ENCODE measurements at regions not wholly inside any gene's neighbourhood (a gene's known extent, or its start where the extent isn't known, plus 50 kb on each side); places are given as distances from the start of the nearest gene placed in this dataset.

GRCh38 chr2:2491964-2492363 is 160.9 kb upstream of the MYT1L start:
- ChIA-PET CTCF (no interaction called here), POLR2A (no interaction called here)
- no peak for DNase-seq (ENCODE audit: extremely low spot score)
- TF ChIP-seq CTCF (IDR thresholded peaks at IDR 0.05; ENCODE audit: control extremely low read depth, extremely low read depth, low read depth, missing control alignments): no peak

- ChIA-PET CTCF (interaction anchor here (1.2 kb wide), 1 partner anchor 31 kb away, joined by 3 read pairs; no protein-coding TSS in a partner anchor), POLR2A (no interaction called here)
- TF ChIP-seq CTCF (IDR thresholded peaks at IDR 0.05; ENCODE audit: control extremely low read depth, extremely low read depth, low read depth, missing control alignments): no peak
- no peak for DNase-seq (ENCODE audit: extremely low spot score)
Measured at GRCh38 chr2:2484301-2484700, 153.2 kb upstream of the MYT1L start.

- no peak for DNase-seq (ENCODE audit: extremely low spot score)
- ChIA-PET POLR2A (no interaction called here), CTCF (no interaction called here)
- TF ChIP-seq CTCF (IDR thresholded peaks at IDR 0.05; ENCODE audit: control extremely low read depth, extremely low read depth, low read depth, missing control alignments): no peak
Measured at GRCh38 chr2:2482851-2483250, 151.8 kb upstream of the MYT1L start.

- CTCF ChIA-PET: interaction anchor here (1.5 kb wide), 1 partner anchor 11 kb away, joined by 4 read pairs; no protein-coding TSS in a partner anchor
- DNase-seq (ENCODE audit: extremely low spot score): no peak
- no peak for TF ChIP-seq CTCF (IDR thresholded peaks at IDR 0.05; ENCODE audit: control extremely low read depth, extremely low read depth, low read depth, missing control alignments)
Measured at GRCh38 chr2:2472881-2473280, 141.8 kb upstream of the MYT1L start.

DNA sequence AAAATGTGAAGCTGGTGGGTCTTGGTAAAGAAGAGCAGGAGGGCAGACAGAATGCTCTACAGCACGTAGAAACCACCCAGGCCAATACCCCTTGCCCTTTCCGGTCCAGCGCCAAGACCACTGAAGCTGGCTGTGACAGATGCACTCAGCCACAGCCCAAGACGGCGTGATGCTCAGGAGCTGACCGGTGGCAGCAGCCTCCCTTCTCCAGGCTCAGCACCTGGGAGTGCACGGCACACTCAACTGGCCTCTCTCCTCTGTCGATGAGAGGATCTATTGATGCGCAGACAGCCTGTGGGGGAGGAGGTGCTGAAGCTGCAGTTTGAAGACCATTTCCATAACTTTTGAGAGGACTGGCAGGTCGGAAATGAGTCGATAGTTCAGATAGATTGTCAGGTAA is 141.0 kb upstream of the MYT1L start:
- DNase-seq (ENCODE audit: extremely low spot score): no peak
- ChIA-PET CTCF (interaction anchor here (1.5 kb wide), 1 partner anchor 11 kb away, joined by 4 read pairs; no protein-coding TSS in a partner anchor), POLR2A (no interaction called here)
- TF ChIP-seq CTCF (IDR thresholded peaks at IDR 0.05; ENCODE audit: control extremely low read depth, extremely low read depth, low read depth, missing control alignments): no peak

More at GRCh38 chr2:2472881-2473280, 141.8 kb upstream of the MYT1L start:
- POLR2A ChIA-PET: no interaction called here

- ChIA-PET CTCF (no interaction called here), POLR2A (no interaction called here)
- no peak for DNase-seq (ENCODE audit: extremely low spot score)
- no peak for TF ChIP-seq CTCF (IDR thresholded peaks at IDR 0.05; ENCODE audit: control extremely low read depth, extremely low read depth, low read depth, missing control alignments)
Measured at GRCh38 chr2:2466534-2466933, 135.5 kb upstream of the MYT1L start.

DNA sequence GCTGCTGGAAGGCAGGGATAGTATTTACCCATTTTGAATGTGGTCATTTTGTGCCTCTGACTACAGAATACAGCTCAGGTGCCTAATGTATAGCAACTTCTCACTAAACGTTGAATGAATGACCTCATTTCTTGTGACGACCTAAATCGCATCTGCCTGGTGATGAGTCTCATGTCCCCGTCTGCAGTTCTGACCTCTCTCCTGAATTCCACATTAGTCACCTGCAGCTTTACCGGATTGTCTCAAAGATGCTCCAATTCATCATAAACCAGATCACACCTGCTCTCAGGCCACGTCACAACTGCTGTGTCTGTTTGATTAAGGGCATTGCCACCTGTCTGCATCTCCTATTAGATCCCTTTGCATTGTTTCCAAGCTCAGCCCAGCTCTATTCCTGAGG is 133.6 kb upstream of the MYT1L start:
- CTCF ChIA-PET: interaction anchor here (1.1 kb wide), 1 partner anchor 12 kb away, joined by 3 read pairs; no protein-coding TSS in a partner anchor
- POLR2A ChIA-PET: no interaction called here
- no peak for DNase-seq (ENCODE audit: extremely low spot score)
- TF ChIP-seq CTCF (IDR thresholded peaks at IDR 0.05; ENCODE audit: control extremely low read depth, extremely low read depth, low read depth, missing control alignments): no peak
